ENCODE measurements at regions not wholly inside any gene's neighbourhood (a gene's known extent, or its start where the extent isn't known, plus 50 kb on each side); places are given as distances from the start of the nearest gene placed in this dataset.

- H3K27me3 Mint-ChIP-seq (ENCODE audit: insufficient read depth, low read depth, poor library complexity): no peaks in the 10 kb centered on the region
- no peak overlapping the region for H3K4me3 Mint-ChIP-seq
- no peak overlapping the region for H3K27ac ChIP-seq (ENCODE audit: low read depth)
- H3K36me3 ChIP-seq (ENCODE audit: insufficient read depth): no peaks in the 10 kb centered on the region
- no peak overlapping the region for H3K4me2 ChIP-seq
- H3K27me3 ChIP-seq (ENCODE audit: insufficient read depth): no peaks in the 10 kb centered on the region
- H3K4me1 Mint-ChIP-seq: peaks cover 16% of the 10 kb centered on the region
- no peak overlapping the region for H2AFZ ChIP-seq
- no peaks in the 10 kb centered on the region; the same call in 2 of the 3 replicates for H3K9me3 Mint-ChIP-seq
- no peak overlapping the region for H3K27ac Mint-ChIP-seq
- H3K36me3 Mint-ChIP-seq (ENCODE audit: low read depth): no peaks in the 10 kb centered on the region
- no peaks in the 10 kb centered on the region for H3F3A ChIP-seq (replicated peaks; ENCODE audit: low read depth)
- peaks cover 7% of the 10 kb centered on the region; the same call in 1 of the 2 replicates for H3K4me1 ChIP-seq (ENCODE audit: insufficient read depth)
- TF ChIP-seq NANOG (IDR thresholded peaks at IDR 0.05; ENCODE audit: borderline replicate concordance) (no peak), ZNF331 (CRISPR knock-in tag; IDR thresholded peaks at IDR 0.05; ENCODE audit: low read depth) (no peak), ZNF114 (CRISPR knock-in tag; IDR thresholded peaks at IDR 0.05) (no peak), CREB1 (CRISPR knock-in tag; IDR thresholded peaks at IDR 0.05; ENCODE audit: low read depth) (no peak), EZH2 (IDR thresholded peaks at IDR 0.05; ENCODE audit: low read depth, unreplicated experiment) (no peak), POLR2AphosphoS5 (IDR thresholded peaks at IDR 0.05; ENCODE audit: low read depth) (no peak), STAT1 (IDR thresholded peaks at IDR 0.05; ENCODE audit: unreplicated experiment) (no peak), EZH2phosphoT487 (IDR thresholded peaks at IDR 0.05; ENCODE audit: unreplicated experiment) (no peak), ETS1 (IDR thresholded peaks at IDR 0.05) (no peak), JUNB (IDR thresholded peaks at IDR 0.05; ENCODE audit: unreplicated experiment) (no peak)
- TF ChIP-seq, protein P1, sequence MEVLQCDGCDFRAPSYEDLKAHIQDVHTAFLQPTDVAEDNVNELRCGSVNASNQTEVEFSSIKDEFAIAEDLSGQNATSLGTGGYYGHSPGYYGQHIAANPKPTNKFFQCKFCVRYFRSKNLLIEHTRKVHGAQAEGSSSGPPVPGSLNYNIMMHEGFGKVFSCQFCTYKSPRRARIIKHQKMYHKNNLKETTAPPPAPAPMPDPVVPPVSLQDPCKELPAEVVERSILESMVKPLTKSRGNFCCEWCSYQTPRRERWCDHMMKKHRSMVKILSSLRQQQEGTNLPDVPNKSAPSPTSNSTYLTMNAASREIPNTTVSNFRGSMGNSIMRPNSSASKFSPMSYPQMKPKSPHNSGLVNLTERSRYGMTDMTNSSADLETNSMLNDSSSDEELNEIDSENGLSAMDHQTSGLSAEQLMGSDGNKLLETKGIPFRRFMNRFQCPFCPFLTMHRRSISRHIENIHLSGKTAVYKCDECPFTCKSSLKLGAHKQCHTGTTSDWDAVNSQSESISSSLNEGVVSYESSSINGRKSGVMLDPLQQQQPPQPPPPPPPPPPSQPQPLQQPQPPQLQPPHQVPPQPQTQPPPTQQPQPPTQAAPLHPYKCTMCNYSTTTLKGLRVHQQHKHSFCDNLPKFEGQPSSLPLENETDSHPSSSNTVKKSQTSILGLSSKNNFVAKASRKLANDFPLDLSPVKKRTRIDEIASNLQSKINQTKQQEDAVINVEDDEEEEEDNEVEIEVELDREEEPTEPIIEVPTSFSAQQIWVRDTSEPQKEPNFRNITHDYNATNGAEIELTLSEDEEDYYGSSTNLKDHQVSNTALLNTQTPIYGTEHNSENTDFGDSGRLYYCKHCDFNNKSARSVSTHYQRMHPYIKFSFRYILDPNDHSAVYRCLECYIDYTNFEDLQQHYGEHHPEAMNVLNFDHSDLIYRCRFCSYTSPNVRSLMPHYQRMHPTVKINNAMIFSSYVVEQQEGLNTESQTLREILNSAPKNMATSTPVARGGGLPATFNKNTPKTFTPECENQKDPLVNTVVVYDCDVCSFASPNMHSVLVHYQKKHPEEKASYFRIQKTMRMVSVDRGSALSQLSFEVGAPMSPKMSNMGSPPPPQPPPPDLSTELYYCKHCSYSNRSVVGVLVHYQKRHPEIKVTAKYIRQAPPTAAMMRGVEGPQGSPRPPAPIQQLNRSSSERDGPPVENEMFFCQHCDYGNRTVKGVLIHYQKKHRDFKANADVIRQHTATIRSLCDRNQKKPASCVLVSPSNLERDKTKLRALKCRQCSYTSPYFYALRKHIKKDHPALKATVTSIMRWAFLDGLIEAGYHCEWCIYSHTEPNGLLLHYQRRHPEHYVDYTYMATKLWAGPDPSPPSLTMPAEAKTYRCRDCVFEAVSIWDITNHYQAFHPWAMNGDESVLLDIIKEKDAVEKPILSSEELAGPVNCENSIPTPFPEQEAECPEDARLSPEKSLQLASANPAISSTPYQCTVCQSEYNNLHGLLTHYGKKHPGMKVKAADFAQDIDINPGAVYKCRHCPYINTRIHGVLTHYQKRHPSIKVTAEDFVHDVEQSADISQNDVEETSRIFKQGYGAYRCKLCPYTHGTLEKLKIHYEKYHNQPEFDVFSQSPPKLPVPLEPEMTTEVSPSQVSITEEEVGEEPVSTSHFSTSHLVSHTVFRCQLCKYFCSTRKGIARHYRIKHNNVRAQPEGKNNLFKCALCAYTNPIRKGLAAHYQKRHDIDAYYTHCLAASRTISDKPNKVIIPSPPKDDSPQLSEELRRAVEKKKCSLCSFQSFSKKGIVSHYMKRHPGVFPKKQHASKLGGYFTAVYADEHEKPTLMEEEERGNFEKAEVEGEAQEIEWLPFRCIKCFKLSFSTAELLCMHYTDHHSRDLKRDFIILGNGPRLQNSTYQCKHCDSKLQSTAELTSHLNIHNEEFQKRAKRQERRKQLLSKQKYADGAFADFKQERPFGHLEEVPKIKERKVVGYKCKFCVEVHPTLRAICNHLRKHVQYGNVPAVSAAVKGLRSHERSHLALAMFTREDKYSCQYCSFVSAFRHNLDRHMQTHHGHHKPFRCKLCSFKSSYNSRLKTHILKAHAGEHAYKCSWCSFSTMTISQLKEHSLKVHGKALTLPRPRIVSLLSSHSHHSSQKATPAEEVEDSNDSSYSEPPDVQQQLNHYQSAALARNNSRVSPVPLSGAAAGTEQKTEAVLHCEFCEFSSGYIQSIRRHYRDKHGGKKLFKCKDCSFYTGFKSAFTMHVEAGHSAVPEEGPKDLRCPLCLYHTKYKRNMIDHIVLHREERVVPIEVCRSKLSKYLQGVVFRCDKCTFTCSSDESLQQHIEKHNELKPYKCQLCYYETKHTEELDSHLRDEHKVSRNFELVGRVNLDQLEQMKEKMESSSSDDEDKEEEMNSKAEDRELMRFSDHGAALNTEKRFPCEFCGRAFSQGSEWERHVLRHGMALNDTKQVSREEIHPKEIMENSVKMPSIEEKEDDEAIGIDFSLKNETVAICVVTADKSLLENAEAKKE (CRISPR knock-in tag; IDR thresholded peaks at IDR 0.05): no peak
- TF ChIP-seq, protein P2, sequence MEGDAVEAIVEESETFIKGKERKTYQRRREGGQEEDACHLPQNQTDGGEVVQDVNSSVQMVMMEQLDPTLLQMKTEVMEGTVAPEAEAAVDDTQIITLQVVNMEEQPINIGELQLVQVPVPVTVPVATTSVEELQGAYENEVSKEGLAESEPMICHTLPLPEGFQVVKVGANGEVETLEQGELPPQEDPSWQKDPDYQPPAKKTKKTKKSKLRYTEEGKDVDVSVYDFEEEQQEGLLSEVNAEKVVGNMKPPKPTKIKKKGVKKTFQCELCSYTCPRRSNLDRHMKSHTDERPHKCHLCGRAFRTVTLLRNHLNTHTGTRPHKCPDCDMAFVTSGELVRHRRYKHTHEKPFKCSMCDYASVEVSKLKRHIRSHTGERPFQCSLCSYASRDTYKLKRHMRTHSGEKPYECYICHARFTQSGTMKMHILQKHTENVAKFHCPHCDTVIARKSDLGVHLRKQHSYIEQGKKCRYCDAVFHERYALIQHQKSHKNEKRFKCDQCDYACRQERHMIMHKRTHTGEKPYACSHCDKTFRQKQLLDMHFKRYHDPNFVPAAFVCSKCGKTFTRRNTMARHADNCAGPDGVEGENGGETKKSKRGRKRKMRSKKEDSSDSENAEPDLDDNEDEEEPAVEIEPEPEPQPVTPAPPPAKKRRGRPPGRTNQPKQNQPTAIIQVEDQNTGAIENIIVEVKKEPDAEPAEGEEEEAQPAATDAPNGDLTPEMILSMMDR (conservative IDR thresholded peaks at IDR 0.05; ENCODE audit: low read depth in 2 of 2): no peak
- TF ChIP-seq, protein P3, sequence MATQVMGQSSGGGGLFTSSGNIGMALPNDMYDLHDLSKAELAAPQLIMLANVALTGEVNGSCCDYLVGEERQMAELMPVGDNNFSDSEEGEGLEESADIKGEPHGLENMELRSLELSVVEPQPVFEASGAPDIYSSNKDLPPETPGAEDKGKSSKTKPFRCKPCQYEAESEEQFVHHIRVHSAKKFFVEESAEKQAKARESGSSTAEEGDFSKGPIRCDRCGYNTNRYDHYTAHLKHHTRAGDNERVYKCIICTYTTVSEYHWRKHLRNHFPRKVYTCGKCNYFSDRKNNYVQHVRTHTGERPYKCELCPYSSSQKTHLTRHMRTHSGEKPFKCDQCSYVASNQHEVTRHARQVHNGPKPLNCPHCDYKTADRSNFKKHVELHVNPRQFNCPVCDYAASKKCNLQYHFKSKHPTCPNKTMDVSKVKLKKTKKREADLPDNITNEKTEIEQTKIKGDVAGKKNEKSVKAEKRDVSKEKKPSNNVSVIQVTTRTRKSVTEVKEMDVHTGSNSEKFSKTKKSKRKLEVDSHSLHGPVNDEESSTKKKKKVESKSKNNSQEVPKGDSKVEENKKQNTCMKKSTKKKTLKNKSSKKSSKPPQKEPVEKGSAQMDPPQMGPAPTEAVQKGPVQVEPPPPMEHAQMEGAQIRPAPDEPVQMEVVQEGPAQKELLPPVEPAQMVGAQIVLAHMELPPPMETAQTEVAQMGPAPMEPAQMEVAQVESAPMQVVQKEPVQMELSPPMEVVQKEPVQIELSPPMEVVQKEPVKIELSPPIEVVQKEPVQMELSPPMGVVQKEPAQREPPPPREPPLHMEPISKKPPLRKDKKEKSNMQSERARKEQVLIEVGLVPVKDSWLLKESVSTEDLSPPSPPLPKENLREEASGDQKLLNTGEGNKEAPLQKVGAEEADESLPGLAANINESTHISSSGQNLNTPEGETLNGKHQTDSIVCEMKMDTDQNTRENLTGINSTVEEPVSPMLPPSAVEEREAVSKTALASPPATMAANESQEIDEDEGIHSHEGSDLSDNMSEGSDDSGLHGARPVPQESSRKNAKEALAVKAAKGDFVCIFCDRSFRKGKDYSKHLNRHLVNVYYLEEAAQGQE (IDR thresholded peaks at IDR 0.05; ENCODE audit: unreplicated experiment): no peak
- H3K79me2 ChIP-seq (replicated peaks; ENCODE audit: insufficient read depth): no peaks in the 10 kb centered on the region
- no peaks in the 10 kb centered on the region for H3K9me2 ChIP-seq (ENCODE audit: insufficient read depth)
- H4K20me1 ChIP-seq (replicated peaks; ENCODE audit: insufficient read depth): no peaks in the 10 kb centered on the region
- no peak overlapping the region for H3K4me3 ChIP-seq
- DNase-seq (ENCODE audit: low spot score) (no peak), ATAC-seq (no peak)
Measured at GRCh38 chr10:45100429-45100828, 99.7 kb downstream of the ZNF22 start.
